GM06990 (cell line): ENCODE measurements at regions not wholly inside any gene's neighbourhood (a gene's known extent, or its start where the extent isn't known, plus 50 kb on each side); places are given as distances from the start of the nearest gene placed in this dataset.

Experiments used
- DNase-seq: peaks from one replicate; pipeline ENCODE4 v3.0.0-alpha.2; 2011; ENCODE audit not compliant: insufficient read length; ENCODE audit errors: extremely low read depth
- H3K27me3 ChIP-seq: replicated peaks from 2 replicates; pipeline ENCODE4 v1.6.0; 2011; ENCODE audit warnings: low read length; ENCODE audit not compliant: control insufficient read depth, insufficient read depth
- H3K36me3 ChIP-seq: 2 replicates; pipeline ENCODE4 v1.5.1; 2011; ENCODE audit warnings: low read length; ENCODE audit not compliant: control insufficient read depth, insufficient read depth
- H3K4me3 ChIP-seq: replicated peaks from 2 replicates; pipeline ENCODE4 v1.5.1; 2011; ENCODE audit warnings: low read depth, mild to moderate bottlenecking, control low read depth, low read length
- CTCF ChIP-seq: IDR thresholded peaks from 2 replicates; pipeline ENCODE4 v1.5.1; 2011; ENCODE audit warnings: low read length, control low read depth, mild to moderate bottlenecking, inconsistent platforms; ENCODE audit not compliant: insufficient read depth, poor library complexity, severe bottlenecking

GRCh38 chr10:3494131-3494837 lies 290.7 kb downstream of the KLF6 start:
- no peak for TF ChIP-seq CTCF
- no peaks in the 10 kb centered on the region for H3K36me3 ChIP-seq
- no peak for DNase-seq
- H3K4me3 ChIP-seq: no peak overlapping the region
- no peaks in the 10 kb centered on the region for H3K27me3 ChIP-seq

GRCh38 chr10:3493621-3494020 lies 291.4 kb downstream of the KLF6 start:
- Histone ChIP-seq H3K27me3 (no peaks in the 10 kb centered on the region), H3K36me3 (no peaks in the 10 kb centered on the region), H3K4me3 (no peak overlapping the region)
- no peak for DNase-seq
- TF ChIP-seq CTCF: no peak

GRCh38 chr10:3491571-3491970 lies 293.4 kb downstream of the KLF6 start:
- TF ChIP-seq CTCF: no peak
- no peak overlapping the region for H3K4me3 ChIP-seq
- no peak for DNase-seq
- H3K27me3 ChIP-seq: no peaks in the 10 kb centered on the region
- H3K36me3 ChIP-seq: no peaks in the 10 kb centered on the region

- no peaks in the 10 kb centered on the region for H3K36me3 ChIP-seq
- DNase-seq: no peak
- H3K4me3 ChIP-seq: no peak overlapping the region
- TF ChIP-seq CTCF: no peak
- no peaks in the 10 kb centered on the region for H3K27me3 ChIP-seq
Measured at GRCh38 chr10:3487228-3487627, 297.8 kb downstream of the KLF6 start.

GRCh38 chr10:3486346-3487065 lies 298.5 kb downstream of the KLF6 start:
- H3K27me3 ChIP-seq: no peaks in the 10 kb centered on the region
- no peak for TF ChIP-seq CTCF
- no peak for DNase-seq
- no peaks in the 10 kb centered on the region for H3K36me3 ChIP-seq
- H3K4me3 ChIP-seq: no peak overlapping the region
